C4-2B (cell line): ENCODE measurements at regions not wholly inside any gene's neighbourhood (a gene's known extent, or its start where the extent isn't known, plus 50 kb on each side); places are given as distances from the start of the nearest gene placed in this dataset.

Experiments used
- ZFX ChIP-seq: fragments of 450-650 bp; IDR thresholded peaks from 2 replicates; pipeline ENCODE4 v1.6.1; 2017
- TF ChIP-seq, protein P1 (sequence below): fragments of 450-650 bp; conservative IDR thresholded peaks from 2 replicates; pipeline ENCODE4 v1.5.1; 2017; ENCODE audit warnings: mild to moderate bottlenecking

- TF ChIP-seq, protein P1, sequence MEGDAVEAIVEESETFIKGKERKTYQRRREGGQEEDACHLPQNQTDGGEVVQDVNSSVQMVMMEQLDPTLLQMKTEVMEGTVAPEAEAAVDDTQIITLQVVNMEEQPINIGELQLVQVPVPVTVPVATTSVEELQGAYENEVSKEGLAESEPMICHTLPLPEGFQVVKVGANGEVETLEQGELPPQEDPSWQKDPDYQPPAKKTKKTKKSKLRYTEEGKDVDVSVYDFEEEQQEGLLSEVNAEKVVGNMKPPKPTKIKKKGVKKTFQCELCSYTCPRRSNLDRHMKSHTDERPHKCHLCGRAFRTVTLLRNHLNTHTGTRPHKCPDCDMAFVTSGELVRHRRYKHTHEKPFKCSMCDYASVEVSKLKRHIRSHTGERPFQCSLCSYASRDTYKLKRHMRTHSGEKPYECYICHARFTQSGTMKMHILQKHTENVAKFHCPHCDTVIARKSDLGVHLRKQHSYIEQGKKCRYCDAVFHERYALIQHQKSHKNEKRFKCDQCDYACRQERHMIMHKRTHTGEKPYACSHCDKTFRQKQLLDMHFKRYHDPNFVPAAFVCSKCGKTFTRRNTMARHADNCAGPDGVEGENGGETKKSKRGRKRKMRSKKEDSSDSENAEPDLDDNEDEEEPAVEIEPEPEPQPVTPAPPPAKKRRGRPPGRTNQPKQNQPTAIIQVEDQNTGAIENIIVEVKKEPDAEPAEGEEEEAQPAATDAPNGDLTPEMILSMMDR: no peak
- TF ChIP-seq ZFX: no peak
Observed at GRCh38 chr5:34467436-34467835, 188.7 kb upstream of the RAI14 start.
